DND-41 (cell line): ENCODE measurements at regions not wholly inside any gene's neighbourhood (a gene's known extent, or its start where the extent isn't known, plus 50 kb on each side); places are given as distances from the start of the nearest gene placed in this dataset.

ENCODE experiments used
- EZH2 ChIP-seq: IDR thresholded peaks from 3 replicates; pipeline ENCODE4 v1.6.1; 2012; ENCODE audit warnings: borderline replicate concordance, low read depth, mild to moderate bottlenecking, moderate library complexity, low read length, inconsistent platforms; ENCODE audit not compliant: severe bottlenecking
- TF ChIP-seq, protein P1 (sequence below): IDR thresholded peaks from 2 replicates; pipeline ENCODE4 v1.5.1; 2012; ENCODE audit warnings: borderline replicate concordance, low read length, moderate library complexity, mild to moderate bottlenecking; ENCODE audit not compliant: poor library complexity, severe bottlenecking; ENCODE audit errors: extremely low read depth

- TF ChIP-seq, protein P1, sequence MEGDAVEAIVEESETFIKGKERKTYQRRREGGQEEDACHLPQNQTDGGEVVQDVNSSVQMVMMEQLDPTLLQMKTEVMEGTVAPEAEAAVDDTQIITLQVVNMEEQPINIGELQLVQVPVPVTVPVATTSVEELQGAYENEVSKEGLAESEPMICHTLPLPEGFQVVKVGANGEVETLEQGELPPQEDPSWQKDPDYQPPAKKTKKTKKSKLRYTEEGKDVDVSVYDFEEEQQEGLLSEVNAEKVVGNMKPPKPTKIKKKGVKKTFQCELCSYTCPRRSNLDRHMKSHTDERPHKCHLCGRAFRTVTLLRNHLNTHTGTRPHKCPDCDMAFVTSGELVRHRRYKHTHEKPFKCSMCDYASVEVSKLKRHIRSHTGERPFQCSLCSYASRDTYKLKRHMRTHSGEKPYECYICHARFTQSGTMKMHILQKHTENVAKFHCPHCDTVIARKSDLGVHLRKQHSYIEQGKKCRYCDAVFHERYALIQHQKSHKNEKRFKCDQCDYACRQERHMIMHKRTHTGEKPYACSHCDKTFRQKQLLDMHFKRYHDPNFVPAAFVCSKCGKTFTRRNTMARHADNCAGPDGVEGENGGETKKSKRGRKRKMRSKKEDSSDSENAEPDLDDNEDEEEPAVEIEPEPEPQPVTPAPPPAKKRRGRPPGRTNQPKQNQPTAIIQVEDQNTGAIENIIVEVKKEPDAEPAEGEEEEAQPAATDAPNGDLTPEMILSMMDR, result no peak
- no peak for TF ChIP-seq EZH2
Observed at GRCh38 chr14:106562451-106562850, 1036.1 kb downstream of the TMEM121 start.
